ENCODE measurements at regions not wholly inside any gene's neighbourhood (a gene's known extent, or its start where the extent isn't known, plus 50 kb on each side); places are given as distances from the start of the nearest gene placed in this dataset.
"Not testable (repeated sequence)": the region's sequence is repeated elsewhere in the genome, so short reads cannot be mapped to it uniquely, and the experiment has no call there.

GRCh38 chr7:98774884-98775283 lies 94.9 kb downstream of the TMEM130 start:
- no peak for DNase-seq (ENCODE audit: low spot score)

GRCh38 chr7:98777051-98777450 lies 92.8 kb downstream of the TMEM130 start:
- no peak for DNase-seq (ENCODE audit: low spot score)

GRCh38 chr7:98778421-98778820 lies 91.4 kb downstream of the TMEM130 start:
- no peak for DNase-seq (ENCODE audit: low spot score)

- no peak for DNase-seq (ENCODE audit: low spot score)
Observed at GRCh38 chr7:98779800-98780587, 89.8 kb downstream of the TMEM130 start.

GRCh38 chr7:98784216-98784785 lies 85.5 kb downstream of the TMEM130 start:
- no peak for DNase-seq (ENCODE audit: low spot score)

- DNase-seq (ENCODE audit: low spot score) = no peak
Observed at GRCh38 chr7:98785929-98786571, 83.8 kb downstream of the TMEM130 start.

- no peak for DNase-seq (ENCODE audit: low spot score)
Observed at GRCh38 chr7:98788966-98789365, 80.8 kb downstream of the TMEM130 start.

GRCh38 chr7:98794453-98794852 lies 75.4 kb downstream of the TMEM130 start:
- not testable (repeated sequence) for DNase-seq (ENCODE audit: low spot score)

- DNase-seq (ENCODE audit: low spot score) = no peak
Observed at GRCh38 chr7:98795741-98796493, 73.9 kb downstream of the TMEM130 start.

All from HuH-7 (cell line).